Activated CD4-positive, alpha-beta memory T cell treated with anti-CD3 and anti-CD28 coated beads, Interleukin-2, amount 10 ng/mL, durations not matched to agents 7 days and 5 days (primary cell): ENCODE measurements at regions not wholly inside any gene's neighbourhood (a gene's known extent, or its start where the extent isn't known, plus 50 kb on each side); places are given as distances from the start of the nearest gene placed in this dataset.

Source experiments
- CTCF ChIA-PET: fragments of 350-600 bp; sonication (Branson Sonifier 250); formaldehyde crosslinking; loops from one replicate; lab custom pipeline; 2021; ENCODE audit warnings: antibody characterized with exemption, inconsistent platforms; lab: Charles Lee
- POLR2A ChIA-PET: fragments of 350-600 bp; sonication (Branson Sonifier 250); formaldehyde crosslinking; loops from one replicate; lab custom pipeline; 2021; ENCODE audit warnings: antibody characterized with exemption; lab: Charles Lee
- DNase-seq: peaks from one replicate; pipeline ENCODE4 v3.0.0-alpha.2; 2020
- H3K27ac Mint-ChIP-seq: one replicate; pipeline ENCODE4 v1.8.0; 2021; ENCODE audit warnings: mild to moderate bottlenecking, mixed read lengths
- H3K27me3 Mint-ChIP-seq: one replicate; pipeline ENCODE4 v1.8.0; 2021; ENCODE audit warnings: mixed read lengths
- H3K36me3 Mint-ChIP-seq: one replicate; pipeline ENCODE4 v1.8.0; 2021; ENCODE audit warnings: low read depth, mixed read lengths
- H3K4me1 Mint-ChIP-seq: one replicate; pipeline ENCODE4 v1.8.0; 2021; ENCODE audit warnings: mixed read lengths
- H3K4me3 Mint-ChIP-seq: one replicate; pipeline ENCODE4 v1.8.0; 2021; ENCODE audit warnings: mild to moderate bottlenecking, mixed read lengths
- H3K9me3 Mint-ChIP-seq: one replicate; pipeline ENCODE4 v1.8.0; 2021; ENCODE audit warnings: mixed read lengths

- Mint-ChIP-seq H3K27me3 (no peaks in the 10 kb centered on the region), H3K27ac (no peak overlapping the region), H3K36me3 (no peaks in the 10 kb centered on the region), H3K4me1 (no peaks in the 10 kb centered on the region), H3K4me3 (no peak overlapping the region), H3K9me3 (peaks cover 5% of the 10 kb centered on the region)
- POLR2A ChIA-PET, result no interaction called here
- CTCF ChIA-PET, result no interaction called here
- DNase-seq, result no peak
Observed at GRCh38 chr5:124996023-124996763, 249.8 kb upstream of the ZNF608 start.

- Mint-ChIP-seq H3K27ac (no peak overlapping the region), H3K36me3 (no peaks in the 10 kb centered on the region), H3K27me3 (no peaks in the 10 kb centered on the region), H3K4me3 (no peak overlapping the region), H3K9me3 (peaks cover 7% of the 10 kb centered on the region), H3K4me1 (no peaks in the 10 kb centered on the region)
- ChIA-PET POLR2A (no interaction called here), CTCF (no interaction called here)
- DNase-seq, result no peak
Observed at GRCh38 chr5:124996764-124997077, 250.3 kb upstream of the ZNF608 start.

- DNase-seq, result no peak
- Mint-ChIP-seq H3K4me3 (no peak overlapping the region), H3K4me1 (no peaks in the 10 kb centered on the region), H3K27me3 (no peaks in the 10 kb centered on the region), H3K36me3 (no peaks in the 10 kb centered on the region), H3K9me3 (peaks cover 7% of the 10 kb centered on the region), H3K27ac (no peak overlapping the region)
- CTCF ChIA-PET, result no interaction called here
- POLR2A ChIA-PET, result no interaction called here
Observed at GRCh38 chr5:124997186-124997893, 250.9 kb upstream of the ZNF608 start.

DNA sequence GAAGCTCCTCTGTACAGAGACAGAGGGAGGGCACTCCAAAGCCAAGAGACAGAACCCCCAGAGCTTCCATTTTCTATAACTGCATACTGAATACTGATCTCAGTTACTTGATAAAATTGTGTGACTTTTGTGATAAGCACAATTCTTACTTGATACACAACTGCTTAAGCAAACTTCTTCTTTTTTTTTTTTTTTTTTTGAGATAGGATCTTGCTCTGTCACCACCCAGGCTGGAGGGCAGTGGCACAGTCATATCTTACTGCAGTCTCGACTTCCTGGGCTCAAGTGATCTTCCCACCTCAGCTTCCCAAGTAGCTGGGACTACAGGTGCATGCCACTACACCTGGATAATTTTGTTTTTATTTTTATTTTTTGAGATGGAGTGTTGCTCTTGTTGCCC, 252.1 kb upstream of the ZNF608 start:
- Mint-ChIP-seq H3K27me3 (no peaks in the 10 kb centered on the region), H3K36me3 (no peaks in the 10 kb centered on the region), H3K9me3 (peaks cover 7% of the 10 kb centered on the region), H3K4me1 (no peaks in the 10 kb centered on the region), H3K4me3 (no peak overlapping the region), H3K27ac (no peak overlapping the region)
- no peak for DNase-seq
- ChIA-PET CTCF (no interaction called here), POLR2A (no interaction called here)

DNA sequence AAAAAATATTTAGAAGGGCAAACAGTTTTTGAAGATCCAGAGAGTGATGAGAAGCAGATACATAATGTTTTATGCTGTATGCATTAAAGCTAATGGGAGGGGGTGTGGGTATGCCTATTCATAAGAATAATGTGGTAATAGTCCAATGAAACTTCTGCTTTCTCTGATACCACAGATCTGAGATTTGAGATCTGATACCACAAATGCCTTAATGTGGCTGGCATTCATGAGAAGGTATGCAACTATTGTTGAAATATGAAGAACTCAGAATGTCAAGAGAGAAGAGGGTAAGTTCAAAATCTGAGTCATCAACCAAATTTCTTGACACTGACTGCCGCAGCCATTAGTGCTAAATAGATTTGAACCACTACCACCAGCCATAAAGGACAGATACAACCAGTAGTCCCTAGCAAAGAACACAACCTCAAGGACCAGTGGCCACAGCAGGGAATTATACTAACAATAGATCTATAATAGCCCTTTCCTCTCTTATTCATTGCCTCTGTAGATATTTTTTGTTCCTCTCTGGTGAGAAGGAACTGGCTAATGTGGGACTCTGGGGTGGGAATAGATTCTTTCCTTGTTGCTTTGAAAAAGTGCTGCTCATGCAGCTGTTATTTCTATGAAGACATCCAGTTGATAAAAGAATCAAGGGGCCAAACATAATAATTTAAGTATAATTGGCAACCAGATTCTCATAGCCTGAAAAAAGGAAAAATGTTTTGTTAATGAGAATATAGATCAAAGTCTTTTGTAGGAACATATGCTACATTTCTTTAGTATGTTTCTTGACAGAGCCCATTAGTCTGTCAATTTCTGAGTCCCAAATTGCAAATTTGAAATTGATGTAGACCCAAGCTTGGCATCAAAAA, 256.5 kb upstream of the ZNF608 start:
- POLR2A ChIA-PET, result no interaction called here
- Mint-ChIP-seq H3K27ac (no peak overlapping the region), H3K4me3 (no peak overlapping the region), H3K4me1 (no peaks in the 10 kb centered on the region), H3K36me3 (no peaks in the 10 kb centered on the region), H3K9me3 (peaks cover 7% of the 10 kb centered on the region), H3K27me3 (no peaks in the 10 kb centered on the region)
- DNase-seq, result no peak
- CTCF ChIA-PET, result no interaction called here

- Mint-ChIP-seq H3K9me3 (peaks cover 7% of the 10 kb centered on the region), H3K27ac (no peak overlapping the region), H3K4me1 (no peaks in the 10 kb centered on the region), H3K4me3 (no peak overlapping the region), H3K27me3 (no peaks in the 10 kb centered on the region), H3K36me3 (no peaks in the 10 kb centered on the region)
- ChIA-PET POLR2A (no interaction called here), CTCF (no interaction called here)
- no peak for DNase-seq
Observed at GRCh38 chr5:125004009-125004408, 257.6 kb upstream of the ZNF608 start.

DNA sequence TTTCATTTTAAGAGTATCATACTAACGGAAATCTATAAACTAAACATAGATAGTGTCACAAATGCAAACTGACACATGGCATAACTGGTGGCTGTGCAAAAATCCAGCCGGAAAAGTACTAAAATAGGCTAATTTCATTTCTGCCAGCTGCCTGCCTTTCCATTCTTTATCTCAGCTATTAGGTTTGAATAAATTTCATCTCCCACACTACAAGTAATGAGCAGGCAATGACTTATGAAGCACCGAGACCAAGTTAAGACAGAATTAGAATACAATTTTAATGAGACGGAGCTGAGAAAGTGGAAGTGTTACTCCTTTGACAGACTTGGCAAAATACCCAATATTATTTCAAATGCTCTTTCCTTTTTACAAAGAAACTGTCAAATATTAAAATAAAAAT, 258.8 kb upstream of the ZNF608 start:
- Mint-ChIP-seq H3K9me3 (peaks cover 4% of the 10 kb centered on the region), H3K36me3 (no peaks in the 10 kb centered on the region), H3K27ac (no peak overlapping the region), H3K4me3 (no peak overlapping the region), H3K27me3 (no peaks in the 10 kb centered on the region), H3K4me1 (no peaks in the 10 kb centered on the region)
- CTCF ChIA-PET, result no interaction called here
- POLR2A ChIA-PET, result no interaction called here
- DNase-seq, result no peak

- Mint-ChIP-seq H3K36me3 (no peaks in the 10 kb centered on the region), H3K27me3 (no peaks in the 10 kb centered on the region), H3K4me3 (no peak overlapping the region), H3K27ac (no peak overlapping the region), H3K4me1 (no peaks in the 10 kb centered on the region), H3K9me3 (peaks cover 2% of the 10 kb centered on the region)
- ChIA-PET POLR2A (no interaction called here), CTCF (no interaction called here)
- no peak for DNase-seq
Observed at GRCh38 chr5:125006011-125006685, 259.7 kb upstream of the ZNF608 start.

DNA sequence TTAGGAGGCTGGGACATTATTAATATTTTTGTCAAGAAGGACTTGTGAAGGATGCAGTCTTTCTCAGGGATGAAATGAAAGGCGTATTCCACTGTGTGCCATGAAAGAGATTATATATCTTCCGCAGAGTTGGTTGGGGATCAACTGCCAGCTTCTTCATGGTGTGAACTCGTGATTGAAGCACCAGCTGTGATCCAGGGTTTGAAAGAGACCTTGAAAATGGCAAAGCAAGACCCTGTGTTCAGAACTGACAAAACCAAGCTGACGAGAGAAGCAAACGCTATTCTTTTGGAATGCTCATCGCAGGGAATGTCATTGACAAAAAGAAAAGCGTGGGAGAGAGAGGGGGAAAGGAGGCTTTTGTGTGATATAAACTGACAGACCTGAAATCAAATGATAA, 263.9 kb upstream of the ZNF608 start:
- no peaks in the 10 kb centered on the region for H3K27me3 Mint-ChIP-seq
- no peak for DNase-seq
- ChIA-PET POLR2A (no interaction called here), CTCF (no interaction called here)
- H3K36me3 Mint-ChIP-seq, result no peaks in the 10 kb centered on the region
- no peaks in the 10 kb centered on the region for H3K9me3 Mint-ChIP-seq
- no peak overlapping the region for H3K27ac Mint-ChIP-seq
- H3K4me3 Mint-ChIP-seq, result no peak overlapping the region
- no peaks in the 10 kb centered on the region for H3K4me1 Mint-ChIP-seq

DNA sequence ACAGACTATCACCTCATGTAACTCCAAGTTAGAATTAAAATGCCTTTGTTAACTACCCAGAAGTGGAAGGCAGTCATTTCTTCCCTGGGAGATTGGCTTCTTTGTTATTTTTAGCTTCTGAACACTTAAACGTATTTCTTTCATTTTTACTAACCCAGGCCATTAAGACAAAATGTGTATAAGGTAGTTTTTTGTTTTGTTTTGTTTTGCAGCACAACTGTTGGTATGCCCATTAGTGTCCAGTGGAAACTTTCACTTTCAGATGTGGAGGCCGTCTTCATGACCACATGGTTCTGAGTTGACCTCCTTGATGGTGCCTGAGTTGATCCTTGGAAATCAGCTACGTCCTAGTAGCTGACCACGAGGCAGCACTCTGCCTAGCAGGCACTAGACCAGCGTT, 264.6 kb upstream of the ZNF608 start:
- no peak for DNase-seq
- Mint-ChIP-seq H3K36me3 (no peaks in the 10 kb centered on the region), H3K9me3 (no peaks in the 10 kb centered on the region), H3K4me1 (no peaks in the 10 kb centered on the region), H3K27ac (no peak overlapping the region), H3K4me3 (no peak overlapping the region), H3K27me3 (no peaks in the 10 kb centered on the region)
- ChIA-PET POLR2A (no interaction called here), CTCF (no interaction called here)

DNA sequence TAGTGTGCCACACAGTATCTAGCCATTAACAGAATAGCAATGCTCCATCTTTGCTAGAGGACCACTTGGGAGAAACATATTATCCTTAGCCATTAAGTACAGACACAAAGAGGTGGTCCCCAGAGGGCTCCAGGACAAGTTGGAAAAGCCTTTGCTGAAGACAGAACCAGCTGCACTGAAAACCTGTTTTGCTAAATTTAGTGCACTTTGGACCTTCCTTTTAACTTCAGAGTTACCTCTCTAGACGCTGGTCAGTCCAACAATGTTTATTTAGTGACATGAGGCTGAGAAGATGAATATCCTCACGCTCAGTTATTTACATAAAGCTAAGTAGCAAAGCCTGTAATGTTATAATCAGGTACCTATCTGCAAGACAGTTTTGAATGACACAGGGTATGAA, 265.0 kb upstream of the ZNF608 start:
- Mint-ChIP-seq H3K9me3 (no peaks in the 10 kb centered on the region), H3K4me1 (no peaks in the 10 kb centered on the region), H3K36me3 (no peaks in the 10 kb centered on the region), H3K4me3 (no peak overlapping the region), H3K27me3 (no peaks in the 10 kb centered on the region), H3K27ac (no peak overlapping the region)
- DNase-seq, result no peak
- CTCF ChIA-PET, result no interaction called here
- POLR2A ChIA-PET, result no interaction called here

- no peaks in the 10 kb centered on the region for H3K9me3 Mint-ChIP-seq
- H3K4me3 Mint-ChIP-seq, result no peak overlapping the region
- DNase-seq, result no peak
- no peaks in the 10 kb centered on the region for H3K36me3 Mint-ChIP-seq
- H3K4me1 Mint-ChIP-seq, result no peaks in the 10 kb centered on the region
- H3K27ac Mint-ChIP-seq, result no peak overlapping the region
- no peaks in the 10 kb centered on the region for H3K27me3 Mint-ChIP-seq
- ChIA-PET POLR2A (no interaction called here), CTCF (no interaction called here)
Observed at GRCh38 chr5:125011947-125012346, 265.5 kb upstream of the ZNF608 start.
